ENCODE measurements at regions not wholly inside any gene's neighbourhood (a gene's known extent, or its start where the extent isn't known, plus 50 kb on each side); places are given as distances from the start of the nearest gene placed in this dataset.

DNA sequence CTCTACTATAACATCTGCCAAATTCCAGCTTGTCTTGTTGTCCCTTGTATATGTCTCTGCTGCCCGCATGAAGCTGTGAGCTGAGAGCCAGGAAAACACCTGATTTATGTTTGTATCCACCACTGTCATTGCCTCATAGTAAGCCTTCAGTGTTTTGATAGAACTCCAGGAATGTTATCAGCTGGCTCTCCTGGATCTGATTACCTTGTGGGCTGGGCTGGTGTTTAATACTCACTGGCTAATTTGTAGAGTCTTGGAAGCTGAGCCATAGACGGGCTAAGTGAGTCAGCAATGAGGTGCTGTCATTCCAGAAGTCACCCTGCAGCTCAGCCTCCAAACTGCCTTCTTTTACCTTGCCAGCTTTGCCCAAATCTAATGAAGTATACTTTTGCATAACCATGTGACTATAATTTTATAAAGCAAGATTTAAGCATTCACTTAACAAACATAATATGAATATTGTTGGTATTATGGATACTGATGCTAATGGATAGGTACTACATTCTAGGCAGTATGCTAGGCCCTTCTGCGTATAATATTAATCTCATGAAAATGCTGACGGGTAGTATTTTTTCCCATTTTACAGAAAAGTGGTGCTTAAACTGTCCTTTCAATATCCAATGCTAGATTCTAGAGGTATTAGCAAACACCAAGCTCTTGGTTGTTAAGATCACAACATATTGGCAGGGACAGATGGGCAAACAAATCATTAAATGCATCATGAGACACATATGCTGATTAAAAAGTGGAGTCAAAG lies 62.7 kb upstream of the GATA6 start:
- H2BK120ac ChIP-seq (ENCODE audit: low read depth, low read length), result no peak overlapping the region
- POLR2A ChIA-PET (ENCODE audit: unreplicated experiment), result no interaction called here
- H2BK5ac ChIP-seq (ENCODE audit: low read depth, low read length, poor library complexity, severe bottlenecking), result no peak overlapping the region
- H3K4me2 ChIP-seq (ENCODE audit: low read depth, low read length), result no peak overlapping the region
- no peak overlapping the region for H3K14ac ChIP-seq (replicated peaks; ENCODE audit: low read depth, low read length)
- no peak overlapping the region for H2AK5ac ChIP-seq (ENCODE audit: low read depth, low read length)
- no peaks in the 10 kb centered on the region for H3K4me1 ChIP-seq (ENCODE audit: control insufficient read depth, insufficient read depth, low read length)
- CTCF ChIA-PET, result no interaction called here
- H3K4ac ChIP-seq (ENCODE audit: low read depth, low read length), result no peak overlapping the region
- H3K79me1 ChIP-seq (ENCODE audit: low read depth in 1 of 2, low read length in 2 of 2), result no peaks in the 10 kb centered on the region
- no peak overlapping the region for H2AFZ ChIP-seq (replicated peaks; ENCODE audit: low read length, poor library complexity)
- no peak overlapping the region for H2BK20ac ChIP-seq (ENCODE audit: low read depth, low read length)
- DNase-seq, result peak; percentile 6
- H3K9me3 ChIP-seq (ENCODE audit: control insufficient read depth, insufficient read depth, low read length), result no peaks in the 10 kb centered on the region
- peaks cover 17% of the 10 kb centered on the region for H3K27me3 ChIP-seq (ENCODE audit: control insufficient read depth, insufficient read depth, low read length)
- no peak overlapping the region for H3K27ac ChIP-seq (ENCODE audit: insufficient read depth, low read length)
- H4K91ac ChIP-seq (ENCODE audit: insufficient read depth, low read depth, low read length), result no peak overlapping the region
- intact Hi-C loops (cut with micrococcal nuclease) (no loop called here), dilution Hi-C loops (cut with HindIII; ENCODE audit: low sequenced_read_pairs, unreplicated experiment) (no loop called here), in situ Hi-C loops (cut with MboI; ENCODE audit: low sequenced_read_pairs) (no loop called here)
- no peak overlapping the region for H3K9ac ChIP-seq (ENCODE audit: low read depth, low read length)
- no peak overlapping the region for H3K4me3 ChIP-seq (ENCODE audit: insufficient read depth, low read depth, low read length)
- WGBS, 2 experiments (ENCODE audit: extremely low coverage in 2 of 2, insufficient read length in 1 of 2), result no CpG with 5 or more reads among the region's 4 CpGs
- H3K56ac ChIP-seq (ENCODE audit: extremely low read depth, insufficient read depth, low read length), result no peak overlapping the region
- H4K5ac ChIP-seq (ENCODE audit: low read depth, low read length), result no peak overlapping the region
- no peak overlapping the region for H3K18ac ChIP-seq (ENCODE audit: low read depth, low read length)
- no peak overlapping the region for H3K23ac ChIP-seq (ENCODE audit: low read depth, low read length)
- no TSS peak for BruUV-seq (replicated peaks)
- H2BK15ac ChIP-seq (ENCODE audit: low read depth, low read length), result no peak overlapping the region
- no peaks in the 10 kb centered on the region for H3K36me3 ChIP-seq (ENCODE audit: control insufficient read depth, insufficient read depth, low read length)
- no peak for ATAC-seq (ENCODE audit: low read depth)
- H3K9me1 ChIP-seq (ENCODE audit: insufficient read depth, low read length), result no peaks in the 10 kb centered on the region
- no peak for TF ChIP-seq CHD1 (IDR thresholded peaks at IDR 0.05; ENCODE audit: low read depth, low read length)
- TF ChIP-seq CEBPB (IDR thresholded peaks at IDR 0.05; ENCODE audit: low read depth, low read length), result no peak
- TF ChIP-seq, protein P1, sequence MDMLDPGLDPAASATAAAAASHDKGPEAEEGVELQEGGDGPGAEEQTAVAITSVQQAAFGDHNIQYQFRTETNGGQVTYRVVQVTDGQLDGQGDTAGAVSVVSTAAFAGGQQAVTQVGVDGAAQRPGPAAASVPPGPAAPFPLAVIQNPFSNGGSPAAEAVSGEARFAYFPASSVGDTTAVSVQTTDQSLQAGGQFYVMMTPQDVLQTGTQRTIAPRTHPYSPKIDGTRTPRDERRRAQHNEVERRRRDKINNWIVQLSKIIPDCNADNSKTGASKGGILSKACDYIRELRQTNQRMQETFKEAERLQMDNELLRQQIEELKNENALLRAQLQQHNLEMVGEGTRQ (IDR thresholded peaks at IDR 0.05; ENCODE audit: low read depth, low read length), result no peak
- peak; percentile 69 for TF ChIP-seq MAFK (IDR thresholded peaks at IDR 0.05; ENCODE audit: low read depth, low read length)
- TF ChIP-seq POLR2A (IDR thresholded peaks at IDR 0.05; ENCODE audit: low read depth, low read length), result no peak
- no peak overlapping the region for H2AK9ac ChIP-seq (replicated peaks; ENCODE audit: low read depth, low read length, poor library complexity)
- no peaks in the 10 kb centered on the region for H4K20me1 ChIP-seq (ENCODE audit: insufficient read depth, low read length)
- H4K8ac ChIP-seq (ENCODE audit: low read depth in 2 of 2, low read length in 2 of 2), result no peak overlapping the region

Measured in IMR-90 (cell line).